ENCODE measurements at regions not wholly inside any gene's neighbourhood (a gene's known extent, or its start where the extent isn't known, plus 50 kb on each side); places are given as distances from the start of the nearest gene placed in this dataset.

- Histone ChIP-seq H3K4me2 (replicated peaks; ENCODE audit: extremely low read depth, low read length, poor library complexity, severe bottlenecking) (no peak overlapping the region), H4K20me1 (ENCODE audit: insufficient read depth, low read length) (no peaks in the 10 kb centered on the region), H3K9me3 (replicated peaks in 1 of 2; ENCODE audit: control insufficient read depth in 1 of 2, insufficient read depth in 1 of 2, low read length in 2 of 2) (peaks cover 0 to 9% of the 10 kb centered on the region in 2 donors), H2AFZ (ENCODE audit: insufficient read depth, low read depth, low read length, poor library complexity, severe bottlenecking) (no peak overlapping the region), H3K9ac (ENCODE audit: insufficient read depth, low read length, poor library complexity, severe bottlenecking) (no peak overlapping the region), H3K27ac (ENCODE audit: low read depth in 1 of 2, low read length in 2 of 2) (no peak overlapping the region), H3K36me3 (replicated peaks in 1 of 2; ENCODE audit: control insufficient read depth in 1 of 2, insufficient read depth in 2 of 2, low read length in 2 of 2) (no peaks in the 10 kb centered on the region), H3K4me3 (replicated peaks in 1 of 3; ENCODE audit: low read depth in 2 of 3, low read length in 3 of 3) (no peak overlapping the region), H3K27me3 (ENCODE audit: control insufficient read depth in 2 of 2, insufficient read depth in 2 of 2, low read length in 2 of 2) (no peaks in the 10 kb centered on the region), H3K79me2 (ENCODE audit: insufficient read depth, low read length) (no peaks in the 10 kb centered on the region), H3K4me1 (ENCODE audit: control insufficient read depth in 1 of 2, insufficient read depth in 2 of 2, low read length in 2 of 2) (no peaks in the 10 kb centered on the region)
- H3K4me3 Mint-ChIP-seq: no peak overlapping the region
- H3K36me3 Mint-ChIP-seq: no peaks in the 10 kb centered on the region
- WGBS (ENCODE audit: insufficient coverage): 91% methylated on average over 2 of the region's 3 CpGs
- no peaks in the 10 kb centered on the region for H3K4me1 Mint-ChIP-seq
- peaks cover 2 to 15% (median 11%) of the 10 kb centered on the region in 7 donors for H3K9me3 Mint-ChIP-seq
- no peak for DNase-seq
- H3K27ac Mint-ChIP-seq: no peak overlapping the region
- H3K27me3 Mint-ChIP-seq (ENCODE audit: low read depth in 3 of 3): peaks cover 0 to 3% (median 1%) of the 10 kb centered on the region in 3 donors
- intact Hi-C loops (cut with micrococcal nuclease): no loop called here
- no peak for TF ChIP-seq CTCF (IDR thresholded peaks at IDR 0.05)
Observed at GRCh38 chr1:5709976-5710375, 282.2 kb downstream of the NPHP4 start.

GRCh38 chr1:5709461-5709975 lies 282.7 kb downstream of the NPHP4 start:
- Histone ChIP-seq H3K27me3 (ENCODE audit: control insufficient read depth in 2 of 2, insufficient read depth in 2 of 2, low read length in 2 of 2) (no peaks in the 10 kb centered on the region), H3K79me2 (ENCODE audit: insufficient read depth, low read length) (no peaks in the 10 kb centered on the region), H4K20me1 (ENCODE audit: insufficient read depth, low read length) (no peaks in the 10 kb centered on the region), H3K36me3 (replicated peaks in 1 of 2; ENCODE audit: control insufficient read depth in 1 of 2, insufficient read depth in 2 of 2, low read length in 2 of 2) (no peaks in the 10 kb centered on the region), H3K27ac (ENCODE audit: low read depth in 1 of 2, low read length in 2 of 2) (no peak overlapping the region), H3K4me3 (replicated peaks in 1 of 3; ENCODE audit: low read depth in 2 of 3, low read length in 3 of 3) (no peak overlapping the region), H3K4me2 (replicated peaks; ENCODE audit: extremely low read depth, low read length, poor library complexity, severe bottlenecking) (no peak overlapping the region), H2AFZ (ENCODE audit: insufficient read depth, low read depth, low read length, poor library complexity, severe bottlenecking) (no peak overlapping the region), H3K4me1 (ENCODE audit: control insufficient read depth in 1 of 2, insufficient read depth in 2 of 2, low read length in 2 of 2) (no peaks in the 10 kb centered on the region), H3K9ac (ENCODE audit: insufficient read depth, low read length, poor library complexity, severe bottlenecking) (no peak overlapping the region), H3K9me3 (replicated peaks in 1 of 2; ENCODE audit: control insufficient read depth in 1 of 2, insufficient read depth in 1 of 2, low read length in 2 of 2) (peaks cover 0 to 9% of the 10 kb centered on the region in 2 donors)
- WGBS (ENCODE audit: insufficient coverage): 84% methylated on average over 3 of the region's 6 CpGs
- H3K4me1 Mint-ChIP-seq: no peaks in the 10 kb centered on the region
- H3K4me3 Mint-ChIP-seq: no peak overlapping the region
- H3K27ac Mint-ChIP-seq: peak overlapping the region in 1 of 7 donors; percentile 23
- H3K27me3 Mint-ChIP-seq (ENCODE audit: low read depth in 3 of 3): peaks cover 0 to 3% (median 1%) of the 10 kb centered on the region in 3 donors
- no peak for DNase-seq
- intact Hi-C loops (cut with micrococcal nuclease): no loop called here
- H3K9me3 Mint-ChIP-seq: peaks cover 2 to 14% (median 11%) of the 10 kb centered on the region in 7 donors
- no peak for TF ChIP-seq CTCF (IDR thresholded peaks at IDR 0.05)
- H3K36me3 Mint-ChIP-seq: no peaks in the 10 kb centered on the region
